HCT116 (cell line): ENCODE measurements at regions not wholly inside any gene's neighbourhood (a gene's known extent, or its start where the extent isn't known, plus 50 kb on each side); places are given as distances from the start of the nearest gene placed in this dataset.

ENCODE experiments used
- TF ChIP-seq, protein P1 (sequence below), 3 experiments: fragments of 200-600 bp in 1 of 3; sonication (generic) in 1 of 3; IDR thresholded peaks in 2 of 3; conservative IDR thresholded peaks in 1 of 3; 2 replicates each; pipeline ENCODE4 v1.5.1; 2012 to 2017; ENCODE audit warnings: low read depth in 2 of 3, low read length in 2 of 3, antibody characterized with exemption in 1 of 3, borderline replicate concordance in 1 of 3, control low read depth in 1 of 3, mild to moderate bottlenecking in 1 of 3, mixed read lengths in 1 of 3, mixed run types in 1 of 3, moderate library complexity in 1 of 3; ENCODE audit not compliant: insufficient read depth in 1 of 3
- TF ChIP-seq, protein P2 (sequence below): IDR thresholded peaks from 2 replicates; pipeline ENCODE4 v1.6.1; 2012

GRCh38 chr10:112095731-112096130 is 87.8 kb downstream of the GPAM start:
- TF ChIP-seq, protein P1, sequence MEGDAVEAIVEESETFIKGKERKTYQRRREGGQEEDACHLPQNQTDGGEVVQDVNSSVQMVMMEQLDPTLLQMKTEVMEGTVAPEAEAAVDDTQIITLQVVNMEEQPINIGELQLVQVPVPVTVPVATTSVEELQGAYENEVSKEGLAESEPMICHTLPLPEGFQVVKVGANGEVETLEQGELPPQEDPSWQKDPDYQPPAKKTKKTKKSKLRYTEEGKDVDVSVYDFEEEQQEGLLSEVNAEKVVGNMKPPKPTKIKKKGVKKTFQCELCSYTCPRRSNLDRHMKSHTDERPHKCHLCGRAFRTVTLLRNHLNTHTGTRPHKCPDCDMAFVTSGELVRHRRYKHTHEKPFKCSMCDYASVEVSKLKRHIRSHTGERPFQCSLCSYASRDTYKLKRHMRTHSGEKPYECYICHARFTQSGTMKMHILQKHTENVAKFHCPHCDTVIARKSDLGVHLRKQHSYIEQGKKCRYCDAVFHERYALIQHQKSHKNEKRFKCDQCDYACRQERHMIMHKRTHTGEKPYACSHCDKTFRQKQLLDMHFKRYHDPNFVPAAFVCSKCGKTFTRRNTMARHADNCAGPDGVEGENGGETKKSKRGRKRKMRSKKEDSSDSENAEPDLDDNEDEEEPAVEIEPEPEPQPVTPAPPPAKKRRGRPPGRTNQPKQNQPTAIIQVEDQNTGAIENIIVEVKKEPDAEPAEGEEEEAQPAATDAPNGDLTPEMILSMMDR (IDR thresholded peaks at IDR 0.05 in 2 of 3, conservative IDR thresholded peaks at IDR 0.05 in 1 of 3; ENCODE audit: borderline replicate concordance in 1 of 3, insufficient read depth in 1 of 3, low read depth in 2 of 3, low read length in 2 of 3): no peak
- TF ChIP-seq, protein P2, sequence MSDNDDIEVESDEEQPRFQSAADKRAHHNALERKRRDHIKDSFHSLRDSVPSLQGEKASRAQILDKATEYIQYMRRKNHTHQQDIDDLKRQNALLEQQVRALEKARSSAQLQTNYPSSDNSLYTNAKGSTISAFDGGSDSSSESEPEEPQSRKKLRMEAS: no peak
